Erythroblast (primary cell): ENCODE measurements at regions not wholly inside any gene's neighbourhood (a gene's known extent, or its start where the extent isn't known, plus 50 kb on each side); places are given as distances from the start of the nearest gene placed in this dataset.
"Not testable (repeated sequence)": the region's sequence is repeated elsewhere in the genome, so short reads cannot be mapped to it uniquely, and the experiment has no call there.

Source experiments
- DNase-seq, 2 experiments: peaks; one replicate each; lab custom pipeline; 2025; lab: John Stamatoyannopoulos, UW
- GATA1 ChIP-seq: IDR thresholded peaks from 2 replicates; pipeline ENCODE4 v1.6.1; 2011; ENCODE audit warnings: low read depth, mild to moderate bottlenecking, control low read depth, low read length, moderate library complexity
- POLR2A ChIP-seq: IDR thresholded peaks from 2 replicates; pipeline ENCODE4 v1.6.1; 2011; ENCODE audit warnings: mild to moderate bottlenecking, low read length

GRCh38 chr20:16842486-16843120, 94.4 kb downstream of the OTOR start:
- TF ChIP-seq GATA1 (no peak), POLR2A (no peak)
- no peak for DNase-seq

- no peak for TF ChIP-seq POLR2A
- no peak for TF ChIP-seq GATA1
- no peak for DNase-seq
These were observed 96.2 kb downstream of the OTOR start for GRCh38 chr20:16844406-16844805.

GRCh38 chr20:16846006-16846405, 97.8 kb downstream of the OTOR start:
- TF ChIP-seq POLR2A: no peak
- no peak for TF ChIP-seq GATA1
- DNase-seq: no peak

- TF ChIP-seq POLR2A: no peak
- TF ChIP-seq GATA1: no peak
- no peak for DNase-seq
These were observed 99.9 kb downstream of the OTOR start for GRCh38 chr20:16848061-16848460.

GRCh38 chr20:16848526-16848925, 100.4 kb downstream of the OTOR start:
- no peak for DNase-seq
- TF ChIP-seq POLR2A (no peak), GATA1 (no peak)

GRCh38 chr20:16860914-16861313, 112.8 kb downstream of the OTOR start:
- no peak for TF ChIP-seq GATA1
- no peak for TF ChIP-seq POLR2A
- no peak for DNase-seq

GRCh38 chr20:16861708-16862107, 113.5 kb downstream of the OTOR start:
- DNase-seq: no peak

GRCh38 chr20:16863303-16863702, 115.1 kb downstream of the OTOR start:
- DNase-seq: no peak
- TF ChIP-seq POLR2A (no peak), GATA1 (no peak)

More at GRCh38 chr20:16861708-16862107, 113.5 kb downstream of the OTOR start:
- no peak for TF ChIP-seq POLR2A

GRCh38 chr20:16864069-16864468, 115.9 kb downstream of the OTOR start:
- TF ChIP-seq POLR2A (no peak), GATA1 (no peak)
- no peak for DNase-seq

- DNase-seq: no peak
- TF ChIP-seq GATA1: no peak
- no peak for TF ChIP-seq POLR2A
These were observed 116.8 kb downstream of the OTOR start for GRCh38 chr20:16864963-16865362.

- no peak for DNase-seq
- TF ChIP-seq GATA1 (no peak), POLR2A (no peak)
These were observed 117.2 kb downstream of the OTOR start for GRCh38 chr20:16865406-16865805.

- not testable (repeated sequence) for DNase-seq
These were observed 125.0 kb downstream of the OTOR start for GRCh38 chr20:16873124-16873523.

- no peak for TF ChIP-seq GATA1
- TF ChIP-seq POLR2A: no peak
- no peak for DNase-seq
These were observed 128.9 kb downstream of the OTOR start for GRCh38 chr20:16877053-16877554.

GRCh38 chr20:16885746-16886145, 137.6 kb downstream of the OTOR start:
- TF ChIP-seq GATA1: no peak
- TF ChIP-seq POLR2A: no peak
- no peak for DNase-seq

- no peak for DNase-seq
- TF ChIP-seq GATA1: no peak
- TF ChIP-seq POLR2A: no peak
These were observed 150.3 kb downstream of the OTOR start for GRCh38 chr20:16898433-16898832.
